HG02840 (cell line): ENCODE measurements at regions not wholly inside any gene's neighbourhood (a gene's known extent, or its start where the extent isn't known, plus 50 kb on each side); places are given as distances from the start of the nearest gene placed in this dataset.
A peak's percentile ranks its signal among the peaks of the same experiment; 100 is the strongest.

ENCODE experiments used
- ATAC-seq: cut with Tn5 transposase; IDR thresholded peaks from one replicate; pipeline ENCODE4 v1.9.1; 2021; ENCODE audit warnings: mild to moderate bottlenecking, moderate library complexity, moderate number of reproducible peaks; ENCODE audit not compliant: unreplicated experiment, low FRiP score

DNA sequence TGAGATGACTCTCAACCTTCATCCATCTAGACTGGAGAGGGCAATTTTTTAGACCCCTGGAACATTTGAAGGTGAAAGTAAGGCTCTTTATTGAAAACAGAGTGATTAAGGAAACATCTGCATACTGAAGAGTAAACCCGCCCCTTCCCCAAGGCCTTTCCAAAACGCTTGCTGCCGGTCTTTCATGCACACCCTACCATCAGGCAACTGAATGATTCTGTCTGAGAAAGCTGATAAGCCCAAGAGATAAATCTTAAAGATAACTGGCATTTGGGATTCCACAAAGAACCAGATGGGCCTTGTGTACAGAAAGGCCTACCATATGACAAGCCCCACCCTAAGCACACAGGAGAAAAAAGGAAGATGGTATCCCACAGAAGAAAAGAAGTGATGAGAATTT lies 54.4 kb upstream of the PIK3R1 start:
- ATAC-seq, result no peak

DNA sequence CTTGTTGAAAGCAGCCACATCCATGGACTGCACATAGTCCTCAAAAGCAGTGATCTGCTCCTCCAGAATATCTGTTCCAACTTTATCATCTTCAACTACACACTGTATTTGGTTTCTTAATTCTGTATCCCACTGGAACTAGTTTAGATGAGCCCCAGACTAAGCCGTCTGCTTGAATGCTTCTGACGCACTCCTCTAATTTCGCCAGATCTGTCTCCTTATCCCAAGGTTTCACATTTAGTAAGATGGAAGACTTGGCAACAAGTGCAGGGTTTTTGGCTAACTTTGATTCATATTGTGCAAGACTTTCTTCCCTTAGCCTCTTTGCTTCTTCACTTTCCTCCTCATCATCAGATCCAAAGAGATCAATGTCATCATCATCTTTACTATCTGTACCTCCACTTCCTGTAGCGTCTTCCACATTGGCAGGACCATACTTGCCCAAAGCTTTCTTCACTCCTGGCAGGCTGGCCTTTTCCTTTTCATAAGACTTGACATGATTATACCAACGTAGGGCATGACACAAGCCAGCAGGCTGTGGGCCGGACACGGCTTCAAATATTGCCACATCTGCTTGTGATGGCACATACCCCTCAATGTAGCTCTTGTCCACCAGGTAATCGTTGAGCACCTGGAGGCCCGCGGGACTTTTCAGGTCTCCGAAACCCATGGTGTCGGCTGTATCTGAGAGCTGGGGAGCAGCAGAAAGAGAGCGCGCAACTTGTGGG lies 56.2 kb upstream of the PIK3R1 start:
- no peak for ATAC-seq

DNA sequence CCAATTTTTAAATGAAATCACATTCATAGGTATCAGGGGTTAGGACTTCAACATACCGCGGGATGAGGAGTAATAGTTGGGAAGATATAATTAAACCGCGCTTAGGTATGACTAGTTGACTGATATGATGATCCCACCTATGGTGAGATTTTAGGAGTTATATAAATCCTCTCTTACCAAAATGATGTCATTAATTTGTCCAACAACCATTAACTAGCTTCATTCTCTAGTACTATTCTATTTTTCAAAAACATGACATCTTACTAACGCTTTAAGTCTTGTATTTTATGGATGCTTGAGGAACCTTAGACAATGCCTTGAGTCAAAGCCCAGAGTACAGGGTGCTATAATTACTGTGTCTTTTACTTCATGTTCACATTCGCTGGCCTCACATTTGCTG lies 59.6 kb upstream of the PIK3R1 start:
- no peak for ATAC-seq

- no peak for ATAC-seq
These were observed 61.3 kb upstream of the PIK3R1 start for GRCh38 chr5:68154119-68154857.

- ATAC-seq, result no peak
These were observed 63.7 kb upstream of the PIK3R1 start for GRCh38 chr5:68151812-68152211.

GRCh38 chr5:68149189-68149588 lies 66.4 kb upstream of the PIK3R1 start:
- ATAC-seq, result no peak

DNA sequence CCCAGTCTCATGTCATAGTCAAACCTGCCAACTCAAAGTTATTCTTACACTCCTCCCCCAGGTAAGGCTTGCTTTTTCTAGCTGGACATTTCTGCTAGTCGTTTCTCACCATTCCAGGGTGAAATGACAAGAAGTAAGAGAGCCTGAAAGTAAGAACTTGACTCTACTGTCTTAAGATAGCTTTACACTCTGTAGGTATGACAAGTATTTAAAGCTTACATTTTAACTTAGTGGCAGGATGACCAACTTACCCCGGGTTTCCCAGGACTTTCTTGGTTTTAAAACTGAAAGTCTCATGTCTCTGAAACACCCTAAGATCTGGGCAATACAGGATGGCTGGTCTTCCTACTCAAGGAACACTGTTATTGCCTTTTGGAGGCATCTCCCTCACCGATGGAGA lies 67.5 kb upstream of the PIK3R1 start:
- ATAC-seq, result peak; percentile 41

- ATAC-seq, result peak; percentile 21
These were observed 67.9 kb upstream of the PIK3R1 start for GRCh38 chr5:68147659-68148058.

GRCh38 chr5:68141494-68141893 lies 74.1 kb upstream of the PIK3R1 start:
- no peak for ATAC-seq

DNA sequence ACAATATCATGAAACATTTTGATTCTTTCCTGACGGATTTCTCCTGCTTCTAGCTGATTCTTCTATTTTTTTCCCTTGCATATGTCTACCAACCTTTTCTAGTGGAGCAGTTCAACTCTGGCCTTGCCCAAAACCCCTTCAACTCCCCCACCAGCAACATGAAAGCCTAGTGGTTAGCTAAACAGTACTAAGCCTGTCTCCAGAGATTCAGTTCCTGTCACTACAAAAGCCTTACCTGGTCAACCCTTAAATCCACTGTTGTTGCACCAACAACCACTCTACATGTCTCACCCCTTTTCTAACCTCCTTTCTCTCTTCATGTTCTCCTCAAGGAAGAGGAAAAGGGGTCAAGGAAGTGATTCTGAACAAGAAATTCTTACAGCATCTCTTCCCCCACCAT lies 74.8 kb upstream of the PIK3R1 start:
- peak; percentile 57 for ATAC-seq

DNA sequence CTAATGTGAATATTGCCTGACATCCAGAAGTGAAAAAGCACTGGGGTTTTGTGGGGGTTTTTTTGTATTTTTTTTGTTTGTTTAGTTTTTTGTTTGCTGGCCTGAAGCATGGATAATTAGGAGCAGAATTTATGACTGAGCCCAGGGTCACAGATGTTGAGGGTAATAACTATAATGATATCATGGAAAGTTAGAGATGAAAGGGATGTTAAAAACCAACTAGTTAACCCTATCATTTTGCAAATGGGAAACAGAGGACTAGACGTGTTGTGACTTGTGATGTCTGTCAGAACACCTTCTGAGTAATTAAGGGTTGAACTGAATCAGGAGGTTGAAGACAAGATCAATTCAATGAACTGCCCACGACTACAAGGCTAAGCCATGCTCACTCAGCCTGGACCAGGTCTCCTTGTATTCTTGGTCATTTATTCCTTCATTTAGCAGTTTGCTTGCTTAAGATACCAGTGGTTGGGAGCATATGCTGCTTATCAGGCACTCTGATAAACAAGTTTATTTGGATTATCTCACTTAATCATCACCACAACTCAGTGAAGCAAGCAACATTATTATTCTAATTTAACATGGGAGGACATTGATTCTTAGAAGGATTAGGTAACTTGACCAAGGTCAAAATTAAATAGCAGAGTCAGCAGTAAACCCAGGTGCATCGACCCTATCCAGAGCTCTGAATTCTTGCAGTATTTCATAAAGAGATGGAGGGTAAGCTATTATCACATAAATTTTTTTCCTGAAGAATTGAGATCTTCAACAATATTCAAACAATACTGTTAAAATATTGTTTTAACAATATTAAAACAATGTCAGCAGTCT lies 75.7 kb upstream of the PIK3R1 start:
- ATAC-seq, result no peak

DNA sequence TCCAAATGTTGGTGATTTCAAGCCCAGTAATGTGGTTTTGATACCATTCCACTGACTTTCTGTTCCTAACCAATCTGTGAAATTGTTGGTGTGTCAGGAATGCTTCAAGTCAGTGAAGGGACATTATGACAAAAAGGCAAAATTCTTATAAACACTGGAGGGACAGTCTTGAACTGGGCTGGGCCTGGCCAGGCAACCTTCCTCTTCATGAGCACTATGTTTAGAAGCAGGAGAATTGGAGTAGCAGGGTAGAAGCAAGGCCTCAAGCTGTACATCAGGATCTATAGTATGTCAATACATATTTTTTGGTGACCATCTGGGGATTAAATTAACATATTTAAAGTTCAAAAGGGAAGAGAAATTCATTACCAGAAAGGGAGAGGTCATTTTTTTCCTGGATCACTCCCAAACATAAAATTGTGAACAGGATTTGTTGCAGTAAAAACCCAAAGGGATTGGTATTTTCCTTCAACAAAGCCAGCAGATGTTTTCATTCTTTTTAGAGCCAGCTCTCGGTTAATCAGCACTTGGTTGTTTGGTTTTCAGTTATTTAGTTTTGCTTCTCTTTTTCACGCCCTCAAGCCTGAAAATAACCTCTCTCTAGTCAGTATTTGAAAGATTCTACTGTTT lies 77.9 kb upstream of the PIK3R1 start:
- ATAC-seq, result no peak

DNA sequence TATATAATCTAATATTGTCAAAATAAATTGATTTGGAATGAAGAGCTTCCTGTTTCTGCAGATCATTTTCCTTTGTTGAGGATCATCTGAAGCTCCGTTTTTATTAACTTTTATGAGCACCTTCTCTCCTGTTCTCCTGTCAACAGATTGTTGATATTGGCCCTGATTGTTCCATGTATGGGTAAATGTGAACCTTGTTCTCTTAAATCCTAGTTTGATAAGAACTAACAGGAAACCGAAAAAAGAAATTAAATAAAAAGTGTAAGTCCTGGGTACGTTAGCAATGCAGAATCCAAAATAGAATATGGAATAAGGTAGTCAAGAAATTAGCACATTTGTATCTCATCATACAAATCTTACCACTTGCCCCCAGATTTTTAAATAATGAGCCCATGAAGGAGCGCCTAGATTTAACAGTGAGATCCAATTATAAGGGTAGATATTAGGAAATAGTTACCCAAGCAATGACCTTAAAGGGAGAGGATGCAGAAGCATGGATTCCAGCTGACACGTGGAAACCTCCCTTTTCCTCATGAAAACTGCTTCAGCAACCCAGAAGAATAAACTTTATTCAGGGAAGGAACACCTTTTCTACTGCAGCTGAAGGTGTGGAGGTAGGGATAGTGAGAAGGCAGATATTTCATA lies 80.8 kb upstream of the PIK3R1 start:
- ATAC-seq, result no peak

DNA sequence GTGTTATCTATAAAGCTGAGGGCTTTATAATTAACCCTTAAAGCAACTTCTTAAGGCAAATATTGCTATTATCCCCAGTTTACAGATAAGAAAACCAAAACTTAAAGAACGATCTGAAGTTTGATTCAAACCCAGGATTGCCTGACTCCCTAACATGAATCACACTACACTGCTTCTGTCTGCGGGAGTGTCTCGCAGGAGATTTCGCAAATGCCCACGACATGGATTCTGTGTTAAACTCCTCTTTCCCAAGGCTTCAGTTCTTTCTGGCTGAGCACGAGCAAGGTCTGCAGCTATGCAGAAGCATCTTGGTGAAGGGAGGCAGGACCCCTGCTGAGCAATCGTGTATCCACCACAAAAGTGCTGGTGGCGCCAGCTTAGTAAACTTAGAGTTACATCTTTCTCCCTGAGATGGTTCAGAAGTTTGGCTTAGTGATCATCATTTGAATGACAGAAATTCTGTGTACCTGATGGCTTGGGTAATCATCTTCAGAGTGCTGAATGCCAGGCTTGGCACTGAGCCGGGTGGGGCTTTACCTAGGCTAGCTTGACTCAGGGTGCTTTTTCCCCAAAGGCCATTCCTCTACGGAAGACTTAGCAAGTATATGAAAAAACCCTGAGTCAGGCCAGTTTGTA lies 81.4 kb upstream of the PIK3R1 start:
- no peak for ATAC-seq

- ATAC-seq, result no peak
These were observed 85.3 kb upstream of the PIK3R1 start for GRCh38 chr5:68130253-68130652.

GRCh38 chr5:68129364-68129763 lies 86.2 kb upstream of the PIK3R1 start:
- ATAC-seq, result no peak

DNA sequence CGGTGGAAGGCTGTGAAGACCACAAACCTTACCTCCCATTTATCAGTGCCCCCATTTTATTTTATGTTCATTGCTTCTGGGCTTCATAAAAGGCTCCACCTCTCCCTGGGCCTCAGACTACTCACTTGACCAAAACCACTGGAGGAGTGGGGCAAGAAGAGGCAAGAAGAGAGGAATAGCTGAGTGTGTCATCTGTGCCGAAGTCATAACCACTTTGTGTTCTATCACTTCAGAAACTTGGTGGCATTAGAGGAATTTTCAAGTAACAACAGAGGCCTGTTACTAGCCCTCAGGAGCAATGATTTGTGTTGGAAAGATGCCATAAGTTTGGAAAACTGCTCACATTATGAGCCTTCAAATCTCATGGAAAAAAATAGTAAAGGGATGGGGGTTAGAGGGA lies 88.7 kb upstream of the PIK3R1 start:
- ATAC-seq, result no peak

- ATAC-seq, result no peak
These were observed 92.9 kb upstream of the PIK3R1 start for GRCh38 chr5:68122439-68123328.

DNA sequence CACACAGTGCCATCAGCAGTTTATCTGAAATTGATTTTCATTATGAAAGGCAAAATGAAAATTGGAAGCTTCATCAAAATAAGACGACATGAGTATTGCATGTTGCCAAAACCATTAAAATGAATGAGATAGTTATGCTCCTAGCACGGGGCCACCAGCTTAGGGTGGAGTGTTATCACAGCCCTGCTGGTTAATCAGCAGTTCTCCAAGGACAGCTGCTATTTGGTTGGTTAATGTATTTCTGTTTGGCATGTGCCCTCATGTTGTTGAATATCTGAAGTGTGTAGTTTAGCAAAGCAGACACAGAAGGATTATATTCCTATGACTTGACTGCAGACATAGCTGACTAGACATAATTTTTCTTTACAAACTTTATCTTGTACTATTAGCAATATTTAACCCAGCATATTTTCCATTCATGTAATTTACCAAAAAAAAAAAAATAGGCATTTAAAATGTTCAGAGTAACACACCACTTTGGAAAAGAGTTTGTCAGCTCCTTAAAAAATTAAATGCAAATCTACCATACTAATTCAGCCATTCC lies 98.6 kb upstream of the PIK3R1 start:
- ATAC-seq, result no peak
